ENCODE measurements at regions not wholly inside any gene's neighbourhood (a gene's known extent, or its start where the extent isn't known, plus 50 kb on each side); places are given as distances from the start of the nearest gene placed in this dataset.

DNA sequence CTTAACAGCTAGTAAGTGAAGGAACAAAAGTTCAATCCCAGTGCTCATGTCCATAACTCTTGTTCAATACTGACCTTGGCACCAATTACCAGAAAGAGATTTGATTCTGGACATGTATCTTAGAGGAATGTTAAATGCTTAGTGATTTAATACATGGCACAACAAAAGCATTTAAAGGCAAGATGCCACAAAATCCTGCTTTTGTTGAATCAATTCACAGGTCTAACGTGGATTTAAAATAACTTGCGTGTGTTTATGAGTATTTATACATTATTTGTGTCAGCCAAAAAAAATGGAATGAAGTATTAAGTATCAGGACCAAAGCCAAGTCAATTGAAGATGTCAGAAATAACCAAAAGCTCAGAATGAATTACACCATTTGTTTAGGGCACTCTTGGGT is 85.4 kb upstream of the GIMD1 start:
- no peak for TF ChIP-seq POLR2AphosphoS5 (IDR thresholded peaks at IDR 0.05; ENCODE audit: borderline replicate concordance, low read depth, low read length)
- no peak for TF ChIP-seq EZH2 (IDR thresholded peaks at IDR 0.05)
- TF ChIP-seq FOXP2 (optimal IDR thresholded peaks at IDR 0.05; ENCODE audit: control extremely low read depth, extremely low read length, insufficient read depth), result no peak

Data from SK-N-MC (cell line).